Trophoblast cell (in vitro differentiated cells and primary cell): ENCODE measurements at regions not wholly inside any gene's neighbourhood (a gene's known extent, or its start where the extent isn't known, plus 50 kb on each side); places are given as distances from the start of the nearest gene placed in this dataset.

Experiments used
- DNase-seq, 2 donors: peaks; one replicate each; pipeline ENCODE4 v3.0.0-alpha.2; 2016
- H2AFZ ChIP-seq: 2 replicates; pipeline ENCODE4 v1.6.1; 2013; ENCODE audit warnings: low read length, moderate library complexity, mild to moderate bottlenecking; ENCODE audit not compliant: insufficient read depth, poor library complexity
- H2AK5ac ChIP-seq: 2 replicates; pipeline ENCODE4 v1.6.1; 2013; ENCODE audit warnings: mild to moderate bottlenecking, low read length
- H2BK120ac ChIP-seq: 2 replicates; pipeline ENCODE4 v1.6.1; 2013; ENCODE audit warnings: low read length, mild to moderate bottlenecking, moderate library complexity; ENCODE audit not compliant: insufficient read depth, poor library complexity
- H2BK12ac ChIP-seq: 2 replicates; pipeline ENCODE4 v1.6.1; 2013; ENCODE audit warnings: mild to moderate bottlenecking, low read length, moderate library complexity
- H2BK5ac ChIP-seq: 2 replicates; pipeline ENCODE4 v1.6.1; 2013; ENCODE audit warnings: low read length, low read depth, moderate library complexity, mild to moderate bottlenecking; ENCODE audit not compliant: poor library complexity
- H3K14ac ChIP-seq: 2 replicates; pipeline ENCODE4 v1.6.1; 2013; ENCODE audit warnings: mild to moderate bottlenecking, low read length
- H3K18ac ChIP-seq: 2 replicates; pipeline ENCODE4 v1.6.1; 2013; ENCODE audit warnings: mild to moderate bottlenecking, low read length
- H3K23ac ChIP-seq: 2 replicates; pipeline ENCODE4 v1.6.1; 2013; ENCODE audit warnings: low read length
- H3K27ac ChIP-seq: 2 replicates; pipeline ENCODE4 v1.5.1; 2013; ENCODE audit warnings: low read depth, mild to moderate bottlenecking, inconsistent platforms, low read length, moderate library complexity
- H3K27me3 ChIP-seq: 2 replicates; pipeline ENCODE4 v1.6.1; 2013; ENCODE audit warnings: inconsistent platforms, mild to moderate bottlenecking, low read length, moderate library complexity; ENCODE audit not compliant: insufficient read depth
- H3K36me3 ChIP-seq, 2 experiments: 1 replicate in 1 of 2; 2 replicates in 1 of 2; pipeline ENCODE4 v1.6.1; 2013; ENCODE audit warnings: low read length in 2 of 2, mild to moderate bottlenecking in 2 of 2, moderate library complexity in 1 of 2; ENCODE audit not compliant: insufficient read depth in 2 of 2, control insufficient read depth in 1 of 2
- H3K4ac ChIP-seq: 2 replicates; pipeline ENCODE4 v1.6.1; 2013; ENCODE audit warnings: low read depth, mild to moderate bottlenecking, low read length, moderate library complexity
- H3K4me1 ChIP-seq, 2 experiments: 1 replicate in 1 of 2; 2 replicates in 1 of 2; pipeline ENCODE4 v1.6.1; 2013; ENCODE audit warnings: low read length in 2 of 2, mild to moderate bottlenecking in 2 of 2, moderate library complexity in 1 of 2; ENCODE audit not compliant: insufficient read depth in 2 of 2, control insufficient read depth in 1 of 2
- H3K4me2 ChIP-seq: 2 replicates; pipeline ENCODE4 v1.6.1; 2013; ENCODE audit warnings: inconsistent platforms, mild to moderate bottlenecking, low read length, moderate library complexity
- H3K4me3 ChIP-seq: 2 replicates; pipeline ENCODE4 v1.5.1; 2013; ENCODE audit warnings: mild to moderate bottlenecking, low read depth, low read length, inconsistent platforms
- H3K79me1 ChIP-seq: one replicate; pipeline ENCODE4 v1.6.1; 2013; ENCODE audit warnings: low read length
- H3K79me2 ChIP-seq: 2 replicates; pipeline ENCODE4 v1.6.1; 2013; ENCODE audit warnings: low read length, mild to moderate bottlenecking; ENCODE audit not compliant: control insufficient read depth, insufficient read depth, poor library complexity
- H3K9ac ChIP-seq: 2 replicates; pipeline ENCODE4 v1.6.1; 2013; ENCODE audit warnings: mild to moderate bottlenecking, low read length
- H3K9me3 ChIP-seq: 2 replicates; pipeline ENCODE4 v1.6.1; 2013; ENCODE audit warnings: low read depth, mild to moderate bottlenecking, control low read depth, inconsistent platforms, low read length; ENCODE audit not compliant: insufficient read depth
- H4K12ac ChIP-seq: 2 replicates; pipeline ENCODE4 v1.6.1; 2013; ENCODE audit warnings: low read depth, mild to moderate bottlenecking, low read length, moderate library complexity
- H4K8ac ChIP-seq: 2 replicates; pipeline ENCODE4 v1.6.1; 2013; ENCODE audit warnings: low read depth, mild to moderate bottlenecking, low read length, moderate library complexity
- H4K91ac ChIP-seq: one replicate; pipeline ENCODE4 v1.6.1; 2013; ENCODE audit warnings: low read depth, mild to moderate bottlenecking, low read length, moderate library complexity
- WGBS: extraction: QIAGEN DNeasy Blood & Tissue Kit; methylation state at CpG from one replicate; pipeline ENCODE4 v1.1.7; 2013; ENCODE audit warnings: missing lambda C conversion rate; ENCODE audit not compliant: insufficient read length, insufficient coverage; ENCODE audit errors: extremely low coverage; 5-methylcytosine and 5-hydroxymethylcytosine counted together

GRCh38 chr7:4460597-4460996, 221.5 kb upstream of the FOXK1 start:
- H2AFZ ChIP-seq = no peak overlapping the region
- H2BK120ac ChIP-seq = no peak overlapping the region
- no peaks in the 10 kb centered on the region for H3K36me3 ChIP-seq
- no peak overlapping the region for H2AK5ac ChIP-seq
- H3K9ac ChIP-seq = no peak overlapping the region
- DNase-seq = no peak
- no peaks in the 10 kb centered on the region for H3K79me1 ChIP-seq
- H3K4me3 ChIP-seq = no peak overlapping the region
- no peak overlapping the region for H3K14ac ChIP-seq
- no peak overlapping the region for H4K91ac ChIP-seq
- no peak overlapping the region for H2BK12ac ChIP-seq
- no peak overlapping the region for H3K4ac ChIP-seq
- H4K12ac ChIP-seq = no peak overlapping the region
- H3K79me2 ChIP-seq = no peaks in the 10 kb centered on the region
- no peaks in the 10 kb centered on the region for H3K27me3 ChIP-seq
- no peaks in the 10 kb centered on the region for H3K4me1 ChIP-seq
- peaks cover 12% of the 10 kb centered on the region for H3K9me3 ChIP-seq
- H3K27ac ChIP-seq = no peak overlapping the region
- WGBS = no CpG with 5 or more reads among the region's 2 CpGs
- H3K18ac ChIP-seq = no peak overlapping the region
- H3K4me2 ChIP-seq = no peak overlapping the region
- H3K23ac ChIP-seq = no peak overlapping the region
- H2BK5ac ChIP-seq = no peak overlapping the region
- no peak overlapping the region for H4K8ac ChIP-seq

DNA sequence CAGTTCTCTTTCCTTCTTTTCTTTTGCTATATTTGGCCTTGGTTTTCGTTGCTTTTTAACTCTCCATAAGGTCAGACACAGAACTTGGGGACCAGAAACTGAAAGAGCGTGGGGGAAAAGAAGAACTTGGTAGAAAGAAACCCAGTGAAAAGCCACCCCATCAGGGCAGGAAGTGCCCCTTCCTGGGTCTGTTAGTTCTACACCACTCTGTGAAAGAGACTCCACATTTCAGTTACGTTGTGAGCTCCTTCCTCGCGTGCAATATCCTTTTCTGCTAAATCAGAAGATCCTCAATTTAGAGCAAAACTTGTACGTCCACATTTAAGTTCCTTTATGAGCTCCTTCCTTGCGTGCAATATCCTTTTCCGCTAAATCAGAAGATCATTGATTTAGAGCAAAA, 220.6 kb upstream of the FOXK1 start:
- no CpG with 5 or more reads among the region's 8 CpGs for WGBS
- H3K9me3 ChIP-seq = peaks cover 12% of the 10 kb centered on the region
- H3K4me2 ChIP-seq = no peak overlapping the region
- no peak overlapping the region for H3K23ac ChIP-seq
- H3K9ac ChIP-seq = no peak overlapping the region
- no peak overlapping the region for H2AFZ ChIP-seq
- no peak overlapping the region for H3K18ac ChIP-seq
- no peak overlapping the region for H2BK5ac ChIP-seq
- no peaks in the 10 kb centered on the region for H3K79me2 ChIP-seq
- H2BK12ac ChIP-seq = no peak overlapping the region
- no peak overlapping the region for H3K4ac ChIP-seq
- no peak overlapping the region for H3K14ac ChIP-seq
- no peak overlapping the region for H4K91ac ChIP-seq
- no peak for DNase-seq
- H4K8ac ChIP-seq = no peak overlapping the region
- no peaks in the 10 kb centered on the region for H3K4me1 ChIP-seq
- no peak overlapping the region for H2BK120ac ChIP-seq
- H2AK5ac ChIP-seq = no peak overlapping the region
- no peaks in the 10 kb centered on the region for H3K27me3 ChIP-seq
- no peaks in the 10 kb centered on the region for H3K79me1 ChIP-seq
- H3K4me3 ChIP-seq = no peak overlapping the region
- H3K27ac ChIP-seq = no peak overlapping the region
- no peaks in the 10 kb centered on the region for H3K36me3 ChIP-seq
- no peak overlapping the region for H4K12ac ChIP-seq

DNA sequence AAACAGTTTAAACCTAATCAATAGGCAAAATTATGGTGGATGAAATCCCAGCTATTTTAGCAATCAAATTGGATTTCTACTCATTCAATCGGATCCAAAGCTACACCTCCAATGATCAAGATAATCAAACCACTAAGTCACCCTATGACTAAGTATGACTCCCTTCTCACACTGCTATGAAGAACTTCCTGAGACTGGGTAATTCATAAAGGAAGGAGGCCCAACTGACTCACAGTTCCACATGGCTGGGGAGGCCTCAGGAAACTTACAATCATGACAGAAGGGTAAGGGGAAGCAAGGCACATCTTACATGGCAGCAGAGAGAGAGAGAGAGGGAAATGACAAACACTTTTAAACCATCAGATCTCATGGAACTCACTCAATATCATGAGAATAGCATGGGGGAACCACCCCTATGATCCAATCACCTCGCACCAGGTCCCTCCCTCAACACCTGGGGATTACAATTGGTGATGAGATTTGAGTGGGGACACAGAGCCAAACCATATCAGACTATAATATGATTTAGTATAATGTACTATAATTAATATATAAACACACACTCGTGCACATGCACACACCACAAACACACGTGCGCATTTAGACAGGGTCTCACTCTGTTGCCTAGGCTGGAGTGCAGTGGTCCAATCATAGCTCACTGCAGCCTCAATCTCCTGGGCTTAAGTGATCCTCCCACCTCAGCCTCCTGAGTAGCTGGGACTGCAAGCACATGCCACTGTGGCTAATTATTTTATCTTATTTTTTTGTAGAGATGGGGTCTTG, 213.6 kb upstream of the FOXK1 start:
- H3K4me3 ChIP-seq = no peak overlapping the region
- H3K79me2 ChIP-seq = no peaks in the 10 kb centered on the region
- H4K91ac ChIP-seq = no peak overlapping the region
- DNase-seq = no peak
- no CpG with 5 or more reads among the region's 5 CpGs for WGBS
- H3K27me3 ChIP-seq = no peaks in the 10 kb centered on the region
- no peaks in the 10 kb centered on the region for H3K4me1 ChIP-seq
- no peak overlapping the region for H3K14ac ChIP-seq
- no peak overlapping the region for H2BK5ac ChIP-seq
- no peak overlapping the region for H2BK12ac ChIP-seq
- no peak overlapping the region for H3K9ac ChIP-seq
- H4K8ac ChIP-seq = no peak overlapping the region
- H3K4ac ChIP-seq = no peak overlapping the region
- H2BK120ac ChIP-seq = no peak overlapping the region
- H2AFZ ChIP-seq = no peak overlapping the region
- no peak overlapping the region for H2AK5ac ChIP-seq
- H4K12ac ChIP-seq = no peak overlapping the region
- H3K4me2 ChIP-seq = no peak overlapping the region
- H3K79me1 ChIP-seq = no peaks in the 10 kb centered on the region
- H3K27ac ChIP-seq = no peak overlapping the region
- H3K9me3 ChIP-seq = peaks cover 10% of the 10 kb centered on the region
- no peak overlapping the region for H3K18ac ChIP-seq
- no peak overlapping the region for H3K23ac ChIP-seq
- H3K36me3 ChIP-seq = no peaks in the 10 kb centered on the region

GRCh38 chr7:4470246-4470645, 211.8 kb upstream of the FOXK1 start:
- WGBS = no CpG with 5 or more reads among the region's 7 CpGs
- peak in 1 of 2 donors; percentile 15 for DNase-seq
- Histone ChIP-seq H4K8ac (no peak overlapping the region), H3K27ac (no peak overlapping the region), H2BK12ac (no peak overlapping the region), H3K27me3 (no peaks in the 10 kb centered on the region), H3K4me3 (no peak overlapping the region), H3K23ac (no peak overlapping the region), H3K4me2 (no peak overlapping the region), H2AK5ac (no peak overlapping the region), H3K79me1 (no peaks in the 10 kb centered on the region), H3K9ac (no peak overlapping the region), H3K36me3 (no peaks in the 10 kb centered on the region), H2AFZ (no peak overlapping the region), H2BK120ac (no peak overlapping the region), H3K4ac (no peak overlapping the region), H3K9me3 (peaks cover 6% of the 10 kb centered on the region), H3K14ac (no peak overlapping the region), H2BK5ac (no peak overlapping the region), H4K91ac (no peak overlapping the region), H3K79me2 (no peaks in the 10 kb centered on the region), H4K12ac (no peak overlapping the region), H3K4me1 (no peaks in the 10 kb centered on the region), H3K18ac (no peak overlapping the region)
